CD4-positive, alpha-beta T cell (primary cell): ENCODE measurements at regions not wholly inside any gene's neighbourhood (a gene's known extent, or its start where the extent isn't known, plus 50 kb on each side); places are given as distances from the start of the nearest gene placed in this dataset.

Experiments used
- ATAC-seq: fragments of 200-7000 bp; cut with Tn5 transposase; one replicate; pipeline ENCODE4 v1.10.0; 2022; ENCODE audit warnings: mild to moderate bottlenecking; ENCODE audit not compliant: poor library complexity
- CTCF ChIA-PET: fragments of 350-600 bp; sonication (Branson Sonifier 250); formaldehyde crosslinking; loops from one replicate; lab custom pipeline; 2021; ENCODE audit warnings: antibody characterized with exemption, inconsistent platforms; lab: Charles Lee
- POLR2A ChIA-PET: fragments of 350-600 bp; sonication (Branson Sonifier 250); formaldehyde crosslinking; loops from one replicate; lab custom pipeline; 2021; ENCODE audit warnings: antibody characterized with exemption, inconsistent platforms; lab: Charles Lee
- DNase-seq, 14 experiments: peaks; one replicate each; pipeline ENCODE4 v3.0.0-alpha.2; 2013 to 2020; ENCODE audit warnings: mixed read lengths in 2 of 14
- H3K27ac ChIP-seq, 2 donors: one replicate each; pipeline versions ENCODE4 v1.5.1 to v1.7.0; 2013; ENCODE audit warnings: low read length in 2 of 2, low read depth in 1 of 2, mild to moderate bottlenecking in 1 of 2
- H3K27me3 ChIP-seq, 2 experiments: 1 replicate in 1 of 2; 2 replicates in 1 of 2; pipeline versions ENCODE4 v1.6.1 to v1.7.0; 2013; ENCODE audit warnings: low read length in 2 of 2, control low read depth in 1 of 2, mild to moderate bottlenecking in 1 of 2, moderate library complexity in 1 of 2; ENCODE audit not compliant: insufficient read depth in 2 of 2, control insufficient read depth in 1 of 2
- H3K36me3 ChIP-seq: one replicate; pipeline ENCODE4 v1.6.1; 2013; ENCODE audit warnings: low read length, control low read depth; ENCODE audit not compliant: insufficient read depth
- H3K4me1 ChIP-seq: one replicate; pipeline ENCODE4 v1.6.1; 2013; ENCODE audit warnings: low read length, control low read depth; ENCODE audit not compliant: insufficient read depth
- H3K4me3 ChIP-seq: one replicate; pipeline ENCODE4 v1.5.1; 2013; ENCODE audit warnings: mild to moderate bottlenecking, low read length, moderate library complexity
- H3K9me3 ChIP-seq, 2 experiments: 1 replicate in 1 of 2; 2 replicates in 1 of 2; pipeline versions ENCODE4 v1.6.1 to v1.7.0; 2013; ENCODE audit warnings: low read length in 2 of 2, mild to moderate bottlenecking in 2 of 2, control low read depth in 1 of 2, moderate library complexity in 1 of 2; ENCODE audit not compliant: control insufficient read depth in 1 of 2, insufficient read depth in 1 of 2
- H3K27ac Mint-ChIP-seq: one replicate; pipeline ENCODE4 v1.8.0; 2020; ENCODE audit warnings: mixed read lengths
- H3K27me3 Mint-ChIP-seq: one replicate; pipeline ENCODE4 v1.8.0; 2021; ENCODE audit warnings: mixed read lengths
- H3K36me3 Mint-ChIP-seq: one replicate; pipeline ENCODE4 v1.8.0; 2021; ENCODE audit warnings: low read depth, mixed read lengths
- H3K4me1 Mint-ChIP-seq: one replicate; pipeline ENCODE4 v1.8.0; 2021; ENCODE audit warnings: low read depth, mixed read lengths
- H3K4me3 Mint-ChIP-seq: one replicate; pipeline ENCODE4 v1.8.0; 2020; ENCODE audit warnings: mild to moderate bottlenecking, mixed read lengths
- H3K9me3 Mint-ChIP-seq: one replicate; pipeline ENCODE4 v1.8.0; 2020; ENCODE audit warnings: mixed read lengths
- CTCF ChIP-seq: fragments of 200-600 bp; IDR thresholded peaks from one replicate; pipeline ENCODE4 v1.8.0; 2022; ENCODE audit warnings: antibody characterized with exemption, mild to moderate bottlenecking
- intact Hi-C, 2 experiments: fragments of 100-400 bp; cut with DNase I in 1 of 2; cut with micrococcal nuclease in 1 of 2; formaldehyde crosslinking; loops; one replicate each; pipeline versions ENCODE4 v1.15.1 to v1.9.0; 2023 to 2025; cut with DNase I, micrococcal nuclease

- TF ChIP-seq CTCF = no peak
- H3K27me3 ChIP-seq = no peaks in the 10 kb centered on the region
- H3K36me3 Mint-ChIP-seq = no peaks in the 10 kb centered on the region
- no peaks in the 10 kb centered on the region for H3K4me1 ChIP-seq
- POLR2A ChIA-PET = no interaction called here
- H3K4me3 ChIP-seq = no peak overlapping the region
- no peaks in the 10 kb centered on the region for H3K4me1 Mint-ChIP-seq
- no peak overlapping the region for H3K27ac ChIP-seq
- CTCF ChIA-PET = no interaction called here
- H3K4me3 Mint-ChIP-seq = no peak overlapping the region
- no peaks in the 10 kb centered on the region for H3K36me3 ChIP-seq
- intact Hi-C loops = no loop called here
- H3K9me3 ChIP-seq = peaks cover 0 to 7% of the 10 kb centered on the region in 2 experiments
- no peak for ATAC-seq
- peaks cover 3% of the 10 kb centered on the region for H3K9me3 Mint-ChIP-seq
- no peaks in the 10 kb centered on the region for H3K27me3 Mint-ChIP-seq
- no peak for DNase-seq
- H3K27ac Mint-ChIP-seq = no peak overlapping the region
Measured at GRCh38 chr16:13594823-13595222, 325.1 kb upstream of the ERCC4 start.

GRCh38 chr16:13606804-13607203 lies 313.1 kb upstream of the ERCC4 start:
- Histone ChIP-seq H3K27ac (no peak overlapping the region), H3K36me3 (no peaks in the 10 kb centered on the region), H3K4me3 (no peak overlapping the region), H3K27me3 (no peaks in the 10 kb centered on the region), H3K9me3 (peaks cover 0 to 23% of the 10 kb centered on the region in 2 experiments), H3K4me1 (no peaks in the 10 kb centered on the region)
- no peak overlapping the region for H3K4me3 Mint-ChIP-seq
- ChIA-PET CTCF (no interaction called here), POLR2A (no interaction called here)
- intact Hi-C loops = no loop called here
- no peaks in the 10 kb centered on the region for H3K4me1 Mint-ChIP-seq
- DNase-seq = no peak
- no peak for ATAC-seq
- H3K27me3 Mint-ChIP-seq = peaks cover 3% of the 10 kb centered on the region
- H3K9me3 Mint-ChIP-seq = peaks cover 2% of the 10 kb centered on the region
- TF ChIP-seq CTCF = no peak
- no peaks in the 10 kb centered on the region for H3K36me3 Mint-ChIP-seq
- H3K27ac Mint-ChIP-seq = no peak overlapping the region

- Mint-ChIP-seq H3K36me3 (no peaks in the 10 kb centered on the region), H3K4me1 (no peaks in the 10 kb centered on the region), H3K4me3 (no peak overlapping the region), H3K9me3 (peaks cover 2% of the 10 kb centered on the region), H3K27me3 (peaks cover 3% of the 10 kb centered on the region), H3K27ac (no peak overlapping the region)
- intact Hi-C loops = no loop called here
- DNase-seq (no peak), ATAC-seq (no peak)
- ChIA-PET POLR2A (no interaction called here), CTCF (no interaction called here)
- Histone ChIP-seq H3K27ac (no peak overlapping the region), H3K4me1 (no peaks in the 10 kb centered on the region), H3K4me3 (no peak overlapping the region), H3K36me3 (no peaks in the 10 kb centered on the region), H3K9me3 (peaks cover 0 to 23% of the 10 kb centered on the region in 2 experiments), H3K27me3 (no peaks in the 10 kb centered on the region)
- TF ChIP-seq CTCF = no peak
Measured at GRCh38 chr16:13607289-13607688, 312.7 kb upstream of the ERCC4 start.
